Common myeloid progenitor, CD34-positive (primary cell): ENCODE measurements at regions not wholly inside any gene's neighbourhood (a gene's known extent, or its start where the extent isn't known, plus 50 kb on each side); places are given as distances from the start of the nearest gene placed in this dataset.
"Not testable (repeated sequence)": the region's sequence is repeated elsewhere in the genome, so short reads cannot be mapped to it uniquely, and the experiment has no call there.

ENCODE experiments used
- CTCF ChIA-PET: fragments of 350-600 bp; sonication (Branson Sonifier 250); formaldehyde crosslinking; loops from one replicate; lab custom pipeline; 2021; ENCODE audit warnings: antibody characterized with exemption; lab: Charles Lee
- POLR2A ChIA-PET: fragments of 350-600 bp; sonication (Branson Sonifier 250); formaldehyde crosslinking; loops from one replicate; lab custom pipeline; 2021; ENCODE audit warnings: antibody characterized with exemption; lab: Charles Lee
- DNase-seq, 3 donors: peaks; one replicate each; pipeline versions ENCODE4 v3.0.0 to v3.0.0-alpha.2; 2013
- H3K27ac ChIP-seq, 2 experiments: 1 replicate in 1 of 2; 2 replicates in 1 of 2; pipeline ENCODE4 v1.7.0; 2013; ENCODE audit warnings: inconsistent platforms in 2 of 2, low read length in 2 of 2, mild to moderate bottlenecking in 2 of 2, low read depth in 1 of 2, moderate library complexity in 1 of 2; ENCODE audit not compliant: severe bottlenecking in 2 of 2, insufficient read depth in 1 of 2, poor library complexity in 1 of 2
- H3K27me3 ChIP-seq, 5 experiments: replicated peaks in 2 of 5; 1 replicate in 3 of 5; 2 replicates in 2 of 5; pipeline versions ENCODE4 v1.6.1 to v1.7.0; 2013; ENCODE audit warnings: low read length in 4 of 5, mild to moderate bottlenecking in 2 of 5, moderate library complexity in 2 of 5, inconsistent platforms in 1 of 5; ENCODE audit not compliant: insufficient read depth in 5 of 5, control insufficient read depth in 4 of 5
- H3K36me3 ChIP-seq, 4 experiments: 1 replicate in 2 of 4; 2 replicates in 2 of 4; pipeline versions ENCODE4 v1.6.1 to v1.7.0; 2013; ENCODE audit warnings: low read length in 3 of 4, control low read depth in 1 of 4, mild to moderate bottlenecking in 1 of 4; ENCODE audit not compliant: control insufficient read depth in 4 of 4, insufficient read depth in 4 of 4
- H3K4me1 ChIP-seq, 4 experiments: 1 replicate in 3 of 4; 2 replicates in 1 of 4; pipeline versions ENCODE4 v1.6.1 to v1.7.1; 2013; ENCODE audit warnings: low read length in 3 of 4, mild to moderate bottlenecking in 3 of 4, control low read depth in 1 of 4, inconsistent platforms in 1 of 4, moderate library complexity in 1 of 4; ENCODE audit not compliant: control insufficient read depth in 4 of 4, insufficient read depth in 4 of 4; ENCODE audit errors: control extremely low read depth in 1 of 4
- H3K4me3 ChIP-seq, 7 experiments: 1 replicate in 4 of 7; 2 replicates in 3 of 7; pipeline versions ENCODE4 v1.5.1 to v1.7.0; 2013; ENCODE audit warnings: mild to moderate bottlenecking in 7 of 7, low read length in 6 of 7, moderate library complexity in 6 of 7, inconsistent platforms in 2 of 7, low read depth in 2 of 7, control low read depth in 1 of 7; ENCODE audit not compliant: insufficient read depth in 4 of 7, control insufficient read depth in 1 of 7; ENCODE audit errors: extremely low read depth in 1 of 7
- H3K9me3 ChIP-seq, 5 experiments: 1 replicate in 4 of 5; 2 replicates in 1 of 5; pipeline versions ENCODE4 v1.6.1 to v1.7.1; 2013; ENCODE audit warnings: low read length in 4 of 5, mild to moderate bottlenecking in 2 of 5, inconsistent platforms in 1 of 5, low read depth in 1 of 5, moderate library complexity in 1 of 5; ENCODE audit not compliant: control insufficient read depth in 4 of 5, insufficient read depth in 2 of 5; ENCODE audit errors: control extremely low read depth in 1 of 5
- WGBS: methylation state at CpG from one replicate; pipeline ENCODE4 v1.1.5; 2013; ENCODE audit not compliant: insufficient coverage; 5-methylcytosine and 5-hydroxymethylcytosine counted together

DNA sequence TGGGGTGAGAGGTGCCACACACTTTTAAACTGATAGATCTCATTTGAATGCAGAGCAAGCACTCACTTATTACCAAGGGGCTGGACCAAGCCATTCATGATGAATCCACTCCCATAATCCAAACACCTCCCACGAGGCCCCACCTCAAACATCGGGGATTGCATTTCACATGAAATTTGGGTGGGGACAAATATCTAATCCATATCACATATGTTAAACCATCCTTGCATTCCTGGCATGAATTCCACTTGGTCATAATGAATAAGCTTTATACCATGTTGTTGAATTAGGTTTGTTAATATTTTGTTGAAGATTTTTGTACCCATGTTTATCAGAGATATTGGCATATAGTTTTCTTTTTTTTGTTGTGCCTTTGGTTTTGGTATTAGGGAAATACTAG lies 1198.7 kb upstream of the ATXN8OS start:
- ChIA-PET POLR2A (no interaction called here), CTCF (no interaction called here)
- H3K36me3 ChIP-seq: no peaks in the 10 kb centered on the region
- H3K9me3 ChIP-seq: peaks cover 0 to 17% (median 2%) of the 10 kb centered on the region in 5 experiments
- H3K27me3 ChIP-seq: no peaks in the 10 kb centered on the region
- H3K27ac ChIP-seq: no peak overlapping the region
- no CpG with 5 or more reads among the region's 2 CpGs for WGBS
- DNase-seq: no peak
- no peak overlapping the region for H3K4me3 ChIP-seq
- no peaks in the 10 kb centered on the region for H3K4me1 ChIP-seq

- WGBS: 100% methylated on average over 1 of the region's 1 CpG
- Histone ChIP-seq H3K4me3 (no peak overlapping the region), H3K9me3 (peaks cover 0 to 14% (median 0%) of the 10 kb centered on the region in 5 experiments), H3K36me3 (no peaks in the 10 kb centered on the region), H3K4me1 (no peaks in the 10 kb centered on the region), H3K27ac (no peak overlapping the region), H3K27me3 (no peaks in the 10 kb centered on the region)
- POLR2A ChIA-PET: no interaction called here
- CTCF ChIA-PET: interaction anchor here (0.6 kb wide), 1 partner anchor 266 kb away, joined by 3 read pairs; no protein-coding TSS in a partner anchor
- no peak for DNase-seq
These were observed 1202.4 kb upstream of the ATXN8OS start for GRCh38 chr13:68905186-68905585.

DNA sequence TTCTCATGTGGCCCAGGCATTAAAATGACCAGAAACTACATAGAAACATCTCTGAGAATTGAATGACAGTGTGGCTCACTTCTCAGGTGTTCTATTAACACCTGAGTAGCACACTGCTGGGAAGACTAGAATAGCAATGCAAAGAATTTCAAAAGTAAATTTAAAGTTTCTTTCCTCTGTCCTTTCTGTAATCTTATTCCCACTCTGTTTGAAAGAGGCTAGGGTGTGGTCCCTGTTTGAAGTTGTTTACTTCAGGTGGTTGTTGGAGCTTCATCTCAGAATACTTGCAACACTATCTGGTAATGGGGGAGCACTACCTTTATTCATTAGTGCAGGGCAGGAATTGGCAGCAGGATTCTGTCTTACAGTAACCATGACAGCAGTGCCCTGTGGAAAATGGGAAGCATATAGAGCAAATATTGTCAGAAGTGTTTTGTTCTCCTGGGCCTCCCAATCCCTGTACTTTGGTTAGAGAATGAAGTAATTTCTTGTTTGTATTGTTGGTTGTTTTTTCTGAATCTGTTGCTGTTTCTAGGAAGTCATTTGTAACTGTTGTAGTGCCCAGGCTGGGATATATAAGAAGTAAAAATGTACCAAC lies 1210.2 kb upstream of the ATXN8OS start:
- POLR2A ChIA-PET: no interaction called here
- no peaks in the 10 kb centered on the region for H3K27me3 ChIP-seq

GRCh38 chr13:68895696-68896095 lies 1211.9 kb upstream of the ATXN8OS start:
- no peak for DNase-seq
- H3K9me3 ChIP-seq: peaks cover 0 to 3% (median 0%) of the 10 kb centered on the region in 5 experiments
- WGBS: 91% methylated on average over 1 of the region's 1 CpG
- no peaks in the 10 kb centered on the region for H3K27me3 ChIP-seq
- CTCF ChIA-PET: no interaction called here
- H3K27ac ChIP-seq: no peak overlapping the region
- H3K4me1 ChIP-seq: no peaks in the 10 kb centered on the region
- POLR2A ChIA-PET: no interaction called here
- no peak overlapping the region for H3K4me3 ChIP-seq
- H3K36me3 ChIP-seq: no peaks in the 10 kb centered on the region

More for the DNA sequence above, 1210.2 kb upstream of the ATXN8OS start:
- CTCF ChIA-PET: no interaction called here
- Histone ChIP-seq H3K36me3 (no peaks in the 10 kb centered on the region), H3K27ac (no peak overlapping the region), H3K4me1 (no peaks in the 10 kb centered on the region), H3K9me3 (peaks cover 0 to 3% (median 0%) of the 10 kb centered on the region in 5 experiments), H3K4me3 (no peak overlapping the region)
- no peak for DNase-seq

DNA sequence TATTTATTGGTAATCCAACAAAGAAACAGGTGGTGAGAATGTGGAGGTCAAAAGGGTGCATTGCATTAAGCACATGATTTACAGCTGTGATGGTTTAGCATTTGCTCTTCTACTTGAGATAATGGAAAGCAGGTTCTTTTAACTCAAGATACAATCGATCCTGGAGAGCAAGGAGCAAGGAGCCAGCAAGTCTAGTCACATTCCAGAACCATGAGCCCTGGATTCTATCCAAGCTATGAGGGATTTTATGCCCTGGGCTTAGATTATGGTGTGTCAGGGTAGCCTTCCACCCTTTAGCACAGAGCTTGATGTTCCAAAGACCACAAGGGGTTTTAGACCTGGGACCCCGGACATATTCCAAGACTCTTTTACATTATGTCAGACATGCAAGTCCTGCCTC lies 1213.9 kb upstream of the ATXN8OS start:
- 90% methylated on average over 2 of the region's 2 CpGs for WGBS
- H3K4me1 ChIP-seq, POLR2A ChIA-PET, H3K9me3 ChIP-seq, H3K4me3 ChIP-seq, H3K27me3 ChIP-seq, DNase-seq, H3K27ac ChIP-seq, H3K36me3 ChIP-seq: not testable (repeated sequence)
- CTCF ChIA-PET: interaction anchor here (1.0 kb wide), 1 partner anchor 17 kb away, joined by 3 read pairs; no protein-coding TSS in a partner anchor

GRCh38 chr13:68892596-68892995 lies 1215.0 kb upstream of the ATXN8OS start:
- H3K27ac ChIP-seq, DNase-seq, H3K4me1 ChIP-seq, H3K4me3 ChIP-seq, POLR2A ChIA-PET, H3K36me3 ChIP-seq, H3K9me3 ChIP-seq, CTCF ChIA-PET, H3K27me3 ChIP-seq: not testable (repeated sequence)
- 92% methylated on average over 2 of the region's 3 CpGs for WGBS

GRCh38 chr13:68890101-68890500 lies 1217.5 kb upstream of the ATXN8OS start:
- H3K27me3 ChIP-seq, CTCF ChIA-PET, POLR2A ChIA-PET, H3K4me1 ChIP-seq, H3K27ac ChIP-seq, DNase-seq, H3K9me3 ChIP-seq, H3K4me3 ChIP-seq, H3K36me3 ChIP-seq: not testable (repeated sequence)
- WGBS: 98% methylated on average over 7 of the region's 7 CpGs
